Left ventricle myocardium inferior (tissue), 1 donor: ENCODE measurements at regions not wholly inside any gene's neighbourhood (a gene's known extent, or its start where the extent isn't known, plus 50 kb on each side); places are given as distances from the start of the nearest gene placed in this dataset.
"Not testable (repeated sequence)": the region's sequence is repeated elsewhere in the genome, so short reads cannot be mapped to it uniquely, and the experiment has no call there.

Experiments
- DNase-seq: peaks from one replicate; pipeline ENCODE4 v3.0.0-alpha.2; 2020
- H3K27ac ChIP-seq: fragments of 200-600 bp; replicated peaks from 2 replicates; pipeline ENCODE4 v1.8.0; 2021
- H3K27me3 ChIP-seq: fragments of 200-600 bp; 2 replicates; pipeline ENCODE4 v1.8.0; 2021; ENCODE audit warnings: low read depth
- H3K36me3 ChIP-seq: fragments of 200-600 bp; 2 replicates; pipeline ENCODE4 v1.8.0; 2021
- H3K4me1 ChIP-seq: fragments of 200-600 bp; 2 replicates; pipeline ENCODE4 v1.8.0; 2021
- H3K4me3 ChIP-seq: fragments of 200-600 bp; 2 replicates; pipeline ENCODE4 v1.8.0; 2021; ENCODE audit warnings: mild to moderate bottlenecking, moderate library complexity
- H3K9me3 ChIP-seq: fragments of 200-600 bp; replicated peaks from 2 replicates; pipeline ENCODE4 v1.8.0; 2021
- intact Hi-C: fragments of 100-400 bp; cut with micrococcal nuclease; formaldehyde crosslinking; loops from one replicate; pipeline ENCODE4 v1.11.0; 2022
- TF ChIP-seq, protein P1 (sequence below): fragments of 200-600 bp; IDR thresholded peaks from 2 replicates; pipeline ENCODE4 v1.8.0; 2021; ENCODE audit warnings: antibody characterized with exemption, mild to moderate bottlenecking, borderline replicate concordance
- donor health status: DM: no; HTN: yes; CAD: no; lungs with severe emphysema.

- Histone ChIP-seq H3K27me3 (no peaks in the 10 kb centered on the region), H3K9me3 (no peaks in the 10 kb centered on the region), H3K27ac (no peak overlapping the region), H3K4me3 (no peak overlapping the region), H3K36me3 (no peaks in the 10 kb centered on the region), H3K4me1 (no peaks in the 10 kb centered on the region)
- intact Hi-C loops, result no loop called here
- no peak for DNase-seq
- TF ChIP-seq, protein P1, sequence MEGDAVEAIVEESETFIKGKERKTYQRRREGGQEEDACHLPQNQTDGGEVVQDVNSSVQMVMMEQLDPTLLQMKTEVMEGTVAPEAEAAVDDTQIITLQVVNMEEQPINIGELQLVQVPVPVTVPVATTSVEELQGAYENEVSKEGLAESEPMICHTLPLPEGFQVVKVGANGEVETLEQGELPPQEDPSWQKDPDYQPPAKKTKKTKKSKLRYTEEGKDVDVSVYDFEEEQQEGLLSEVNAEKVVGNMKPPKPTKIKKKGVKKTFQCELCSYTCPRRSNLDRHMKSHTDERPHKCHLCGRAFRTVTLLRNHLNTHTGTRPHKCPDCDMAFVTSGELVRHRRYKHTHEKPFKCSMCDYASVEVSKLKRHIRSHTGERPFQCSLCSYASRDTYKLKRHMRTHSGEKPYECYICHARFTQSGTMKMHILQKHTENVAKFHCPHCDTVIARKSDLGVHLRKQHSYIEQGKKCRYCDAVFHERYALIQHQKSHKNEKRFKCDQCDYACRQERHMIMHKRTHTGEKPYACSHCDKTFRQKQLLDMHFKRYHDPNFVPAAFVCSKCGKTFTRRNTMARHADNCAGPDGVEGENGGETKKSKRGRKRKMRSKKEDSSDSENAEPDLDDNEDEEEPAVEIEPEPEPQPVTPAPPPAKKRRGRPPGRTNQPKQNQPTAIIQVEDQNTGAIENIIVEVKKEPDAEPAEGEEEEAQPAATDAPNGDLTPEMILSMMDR, result no peak
These were observed 1008.5 kb upstream of the LCORL start for GRCh38 chr4:19030048-19030447.

DNA sequence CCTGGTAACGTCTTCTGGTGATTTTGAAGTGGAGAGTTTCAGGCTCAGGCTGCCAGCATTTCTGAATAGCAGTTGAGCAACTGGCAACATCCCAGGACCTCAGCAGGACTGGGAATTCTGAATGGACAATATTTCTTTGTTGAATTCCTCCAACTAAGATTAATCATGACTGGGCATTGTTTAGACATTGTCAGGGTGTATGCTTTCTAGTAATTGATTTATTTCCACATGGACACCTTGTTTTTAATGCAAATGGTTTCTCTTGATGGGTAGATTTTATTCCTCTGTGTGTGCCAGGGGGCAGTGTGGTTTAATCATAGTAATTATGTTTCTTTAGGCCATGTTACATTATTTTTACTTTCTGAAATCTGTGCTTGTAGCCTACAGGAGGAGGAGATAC is 1004.7 kb upstream of the LCORL start:
- Histone ChIP-seq H3K9me3 (no peaks in the 10 kb centered on the region), H3K4me1 (no peaks in the 10 kb centered on the region), H3K36me3 (no peaks in the 10 kb centered on the region), H3K27ac (no peak overlapping the region), H3K4me3 (no peak overlapping the region), H3K27me3 (no peaks in the 10 kb centered on the region)
- intact Hi-C loops, result no loop called here
- DNase-seq, result no peak
- TF ChIP-seq, protein P1, result no peak

DNA sequence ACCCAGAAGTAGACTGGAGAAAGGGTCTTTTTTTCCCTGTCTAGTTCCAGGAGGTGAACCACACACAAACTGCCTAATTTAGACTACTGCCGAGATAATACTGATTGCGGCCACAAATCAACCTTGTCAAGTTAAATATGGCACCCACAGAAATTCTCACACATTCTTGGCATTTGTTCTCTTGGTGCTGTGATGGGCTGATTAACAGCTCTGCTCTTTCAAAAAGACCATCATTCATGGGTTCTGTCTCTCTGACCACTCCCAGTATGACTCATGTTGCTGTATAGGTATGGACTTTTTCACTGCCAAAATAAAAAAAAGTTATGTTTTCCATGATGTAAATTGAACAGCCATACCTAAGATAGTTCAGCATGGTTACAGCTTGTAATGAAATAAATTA is 1003.5 kb upstream of the LCORL start:
- TF ChIP-seq, protein P1, result no peak
- no peaks in the 10 kb centered on the region for H3K36me3 ChIP-seq
- no peak overlapping the region for H3K27ac ChIP-seq
- H3K27me3 ChIP-seq, result no peaks in the 10 kb centered on the region
- DNase-seq, result no peak
- intact Hi-C loops, result no loop called here
- no peak overlapping the region for H3K4me3 ChIP-seq
- no peaks in the 10 kb centered on the region for H3K9me3 ChIP-seq
- no peaks in the 10 kb centered on the region for H3K4me1 ChIP-seq

DNA sequence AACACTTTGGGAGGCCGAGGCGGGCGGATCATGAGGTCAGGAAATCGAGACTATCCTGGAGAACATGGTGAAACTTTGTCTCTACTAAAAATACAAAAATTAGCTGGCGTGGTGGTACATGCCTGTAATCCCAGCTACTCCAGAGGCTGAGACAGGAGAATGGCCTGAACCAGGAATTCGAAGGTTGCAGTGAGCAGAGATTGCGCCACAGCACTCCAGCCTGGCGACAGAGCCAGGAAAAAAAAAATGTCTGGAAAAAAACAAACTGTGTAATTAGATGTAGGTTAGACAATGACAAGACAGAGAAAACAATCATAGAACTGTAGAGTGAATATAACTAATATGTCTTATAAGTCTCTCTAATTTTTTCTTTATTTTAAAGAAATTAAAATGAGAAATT is 1002.5 kb upstream of the LCORL start:
- no peak for DNase-seq
- Histone ChIP-seq H3K27ac (no peak overlapping the region), H3K4me1 (no peaks in the 10 kb centered on the region), H3K9me3 (no peaks in the 10 kb centered on the region), H3K36me3 (no peaks in the 10 kb centered on the region), H3K27me3 (no peaks in the 10 kb centered on the region), H3K4me3 (no peak overlapping the region)
- TF ChIP-seq, protein P1, result no peak
- intact Hi-C loops, result no loop called here

DNA sequence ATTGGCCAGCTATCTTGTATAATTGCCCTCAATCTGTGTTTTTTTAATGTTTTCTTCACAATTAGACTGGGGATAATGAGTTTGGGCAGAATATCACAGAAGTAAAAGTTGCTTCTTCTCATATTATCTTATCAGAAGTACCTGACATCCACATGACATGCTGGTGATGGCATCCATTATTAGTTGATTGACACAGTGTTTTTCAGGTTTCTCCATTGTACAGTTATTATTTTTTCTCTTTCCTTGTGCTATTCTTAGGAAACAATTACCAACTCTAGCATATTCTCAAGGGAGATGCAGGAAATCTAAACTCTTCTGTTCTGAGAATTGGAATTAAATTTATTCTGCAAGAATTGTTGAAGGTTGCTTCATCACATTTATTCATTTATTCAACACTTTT is 1000.1 kb upstream of the LCORL start:
- no peak overlapping the region for H3K4me3 ChIP-seq
- intact Hi-C loops, result no loop called here
- no peaks in the 10 kb centered on the region for H3K9me3 ChIP-seq
- no peak overlapping the region for H3K27ac ChIP-seq
- no peaks in the 10 kb centered on the region for H3K36me3 ChIP-seq
- H3K4me1 ChIP-seq, result no peaks in the 10 kb centered on the region
- TF ChIP-seq, protein P1, result no peak
- no peaks in the 10 kb centered on the region for H3K27me3 ChIP-seq
- no peak for DNase-seq

DNA sequence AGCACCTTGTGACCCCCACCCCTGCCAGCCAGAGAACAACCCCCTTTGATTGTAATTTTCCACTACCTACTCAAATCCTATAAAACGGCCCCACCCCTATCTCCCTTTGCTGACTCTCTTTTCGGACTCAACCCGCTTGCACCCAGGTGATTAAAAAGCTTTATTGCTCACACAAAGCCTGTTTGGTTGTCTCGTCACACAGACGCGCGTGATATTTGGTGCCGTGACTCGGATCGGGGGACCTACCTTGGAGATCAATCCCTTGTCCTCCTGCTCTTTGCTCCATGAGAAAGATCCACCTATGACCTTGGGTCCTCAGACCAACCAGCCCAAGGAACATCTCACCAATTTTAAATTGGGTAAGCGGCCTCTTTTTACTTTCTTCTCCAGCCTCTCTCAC is 995.0 kb upstream of the LCORL start:
- H3K36me3 ChIP-seq, H3K9me3 ChIP-seq, H3K27ac ChIP-seq, H3K27me3 ChIP-seq, DNase-seq, H3K4me1 ChIP-seq, H3K4me3 ChIP-seq, intact Hi-C loops: not testable (repeated sequence)
